ENCODE measurements at regions not wholly inside any gene's neighbourhood (a gene's known extent, or its start where the extent isn't known, plus 50 kb on each side); places are given as distances from the start of the nearest gene placed in this dataset.

DNA sequence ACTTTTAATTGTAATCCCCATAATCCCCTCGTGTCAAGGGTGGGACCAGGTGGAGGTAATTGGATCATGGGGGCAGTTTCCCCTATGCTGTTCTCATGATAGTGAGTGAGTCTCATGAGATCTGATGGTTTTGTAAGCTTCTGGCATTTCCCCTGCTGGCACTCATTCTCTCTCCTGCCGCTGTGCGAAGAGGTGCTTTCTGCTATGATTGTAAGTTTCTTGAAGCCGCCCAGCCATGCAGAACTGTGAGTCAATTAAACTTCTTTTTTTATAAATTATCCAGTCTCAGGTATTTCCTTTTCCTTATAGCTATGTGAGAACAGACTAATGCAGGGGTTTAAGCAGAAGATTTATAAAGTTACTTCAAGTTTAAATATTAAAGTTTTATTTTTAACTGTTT, 655.2 kb downstream of the EPHA4 start:
- H3K27ac ChIP-seq (ENCODE audit: low read depth) = no peak overlapping the region
- no peaks in the 10 kb centered on the region for H3K36me3 ChIP-seq (ENCODE audit: insufficient read depth)
- no peak overlapping the region for H3K4me3 ChIP-seq (ENCODE audit: low read depth, low read length)
- 96% methylated on average over 4 of the region's 4 CpGs for WGBS
- H3K4me1 ChIP-seq (ENCODE audit: insufficient read depth) = no peaks in the 10 kb centered on the region
- DNase-seq (ENCODE audit: extremely low spot score) = no peak

DNA sequence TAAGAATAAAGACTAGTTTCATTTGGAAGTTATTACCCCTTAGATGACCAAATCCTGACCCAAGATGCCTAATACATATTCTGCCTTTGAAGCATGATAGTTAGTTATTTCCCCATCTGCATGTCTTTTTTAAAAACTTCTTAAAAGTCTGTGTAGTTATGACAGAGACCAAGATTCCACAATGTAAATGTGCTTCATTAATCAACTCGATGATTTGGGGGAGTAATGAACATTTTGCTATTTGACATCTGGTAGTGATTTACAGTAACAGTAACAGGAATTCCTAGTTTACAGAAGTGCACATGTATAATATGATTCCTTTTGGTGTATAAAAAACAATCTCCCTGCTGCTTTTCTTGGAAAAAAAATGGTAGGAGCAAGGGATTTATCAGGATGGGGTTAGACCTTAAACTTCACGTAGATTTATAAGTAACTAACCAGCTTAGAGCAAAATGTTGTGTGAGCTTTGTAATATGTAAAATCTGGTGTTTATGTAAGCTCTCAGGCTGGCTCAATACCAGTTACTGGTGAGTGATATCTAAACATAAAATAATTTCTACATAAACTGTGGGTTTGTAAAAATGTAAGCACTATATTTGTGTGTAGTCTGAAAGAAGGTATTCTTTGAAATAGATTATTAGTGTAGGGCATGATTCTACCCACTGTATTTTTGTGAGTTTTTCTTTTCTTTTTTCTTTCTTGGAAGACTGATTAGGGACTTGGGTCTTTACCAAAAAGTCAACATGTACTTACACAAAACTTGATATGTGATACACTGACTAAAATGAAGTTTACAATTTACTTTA, 641.6 kb downstream of the EPHA4 start:
- H3K27ac ChIP-seq (ENCODE audit: low read depth) = no peak overlapping the region
- H3K36me3 ChIP-seq (ENCODE audit: insufficient read depth) = no peaks in the 10 kb centered on the region
- 27% methylated on average over 2 of the region's 2 CpGs for WGBS
- H3K4me1 ChIP-seq (ENCODE audit: insufficient read depth) = no peaks in the 10 kb centered on the region
- no peak for DNase-seq (ENCODE audit: extremely low spot score)
- H3K4me3 ChIP-seq (ENCODE audit: low read depth, low read length) = no peak overlapping the region

DNA sequence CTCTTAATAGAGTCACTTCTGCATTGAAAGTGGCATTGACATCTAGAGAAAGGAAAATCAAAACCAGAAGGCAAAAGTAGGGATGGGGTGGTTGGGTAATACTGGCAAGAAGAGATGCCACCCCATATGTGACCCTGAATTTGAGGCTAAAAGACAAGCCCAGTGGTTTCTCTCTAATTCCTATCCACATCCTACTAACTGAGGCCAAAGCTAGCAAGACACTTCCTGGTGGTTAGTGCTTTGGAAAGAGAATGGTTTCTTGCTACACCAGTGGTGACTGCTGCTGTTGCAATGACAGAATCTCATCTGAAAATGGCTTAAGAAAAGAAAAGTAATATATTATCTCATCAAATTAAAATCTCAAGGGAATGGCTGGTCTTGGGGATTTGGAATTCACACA, 640.6 kb downstream of the EPHA4 start:
- H3K36me3 ChIP-seq (ENCODE audit: insufficient read depth) = no peaks in the 10 kb centered on the region
- no peak for DNase-seq (ENCODE audit: extremely low spot score)
- no peak overlapping the region for H3K27ac ChIP-seq (ENCODE audit: low read depth)
- H3K4me1 ChIP-seq (ENCODE audit: insufficient read depth) = no peaks in the 10 kb centered on the region
- H3K4me3 ChIP-seq (ENCODE audit: low read depth, low read length) = no peak overlapping the region

DNA sequence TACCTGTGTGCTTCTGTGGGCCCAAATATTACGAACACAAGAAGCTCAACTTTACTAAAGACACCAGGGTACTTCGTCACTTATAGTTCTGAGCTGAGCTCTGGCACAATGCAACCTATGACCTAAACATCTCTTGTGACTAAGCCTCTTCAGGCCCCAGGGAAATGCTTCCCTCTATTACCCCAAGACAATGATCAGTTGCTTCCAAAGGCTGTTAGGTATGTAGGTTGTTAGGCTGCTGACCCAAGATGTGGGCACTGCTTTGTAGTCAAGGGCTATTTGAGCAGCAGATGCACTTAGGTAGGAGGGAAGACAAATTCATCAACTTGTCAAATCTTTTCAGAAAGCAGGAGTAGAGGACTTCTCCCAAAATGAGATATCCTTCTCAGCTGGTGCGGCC, 640.1 kb downstream of the EPHA4 start:
- no peak for DNase-seq (ENCODE audit: extremely low spot score)
- no peaks in the 10 kb centered on the region for H3K4me1 ChIP-seq (ENCODE audit: insufficient read depth)
- no peak overlapping the region for H3K4me3 ChIP-seq (ENCODE audit: low read depth, low read length)
- H3K27ac ChIP-seq (ENCODE audit: low read depth) = no peak overlapping the region
- H3K36me3 ChIP-seq (ENCODE audit: insufficient read depth) = no peaks in the 10 kb centered on the region
- 98% methylated on average over 3 of the region's 3 CpGs for WGBS

DNA sequence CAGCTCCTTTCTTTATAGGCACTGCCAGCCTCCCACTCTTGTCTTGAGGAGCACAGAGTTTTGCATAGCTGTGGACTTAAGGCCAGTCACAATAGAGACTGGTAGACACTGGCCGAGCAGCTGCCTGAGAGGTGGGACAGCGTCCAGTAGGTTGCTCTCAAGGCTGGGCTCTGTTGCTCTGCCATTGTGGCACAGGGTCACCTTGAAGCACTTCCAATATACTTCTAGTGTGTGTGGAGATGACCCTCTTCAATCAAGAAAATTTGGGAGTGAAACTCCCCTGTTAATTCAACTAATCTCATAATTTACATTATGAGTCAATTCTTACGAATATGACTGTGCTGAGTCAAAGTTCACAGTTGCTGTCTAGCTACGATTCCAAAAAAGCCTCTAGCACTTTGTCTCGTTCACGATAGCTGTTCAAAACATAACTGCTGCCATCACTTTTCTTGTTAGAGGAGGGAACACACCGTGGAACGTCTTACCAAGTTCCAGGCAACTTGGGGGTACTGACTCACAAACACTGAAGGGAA, 636.2 kb downstream of the EPHA4 start:
- no peak for DNase-seq (ENCODE audit: extremely low spot score)
- Histone ChIP-seq H3K4me3 (ENCODE audit: low read depth, low read length) (no peak overlapping the region), H3K27ac (ENCODE audit: low read depth) (no peak overlapping the region), H3K4me1 (ENCODE audit: insufficient read depth) (no peaks in the 10 kb centered on the region), H3K36me3 (ENCODE audit: insufficient read depth) (no peaks in the 10 kb centered on the region)
- 91% methylated on average over 8 of the region's 8 CpGs for WGBS

- DNase-seq (ENCODE audit: extremely low spot score) = no peak
- H3K4me3 ChIP-seq (ENCODE audit: low read depth, low read length) = no peak overlapping the region
- 87% methylated on average over 4 of the region's 4 CpGs for WGBS
- no peaks in the 10 kb centered on the region for H3K4me1 ChIP-seq (ENCODE audit: insufficient read depth)
- H3K36me3 ChIP-seq (ENCODE audit: insufficient read depth) = no peaks in the 10 kb centered on the region
- no peak overlapping the region for H3K27ac ChIP-seq (ENCODE audit: low read depth)
These were observed 635.4 kb downstream of the EPHA4 start for GRCh38 chr2:220936641-220937197.

DNA sequence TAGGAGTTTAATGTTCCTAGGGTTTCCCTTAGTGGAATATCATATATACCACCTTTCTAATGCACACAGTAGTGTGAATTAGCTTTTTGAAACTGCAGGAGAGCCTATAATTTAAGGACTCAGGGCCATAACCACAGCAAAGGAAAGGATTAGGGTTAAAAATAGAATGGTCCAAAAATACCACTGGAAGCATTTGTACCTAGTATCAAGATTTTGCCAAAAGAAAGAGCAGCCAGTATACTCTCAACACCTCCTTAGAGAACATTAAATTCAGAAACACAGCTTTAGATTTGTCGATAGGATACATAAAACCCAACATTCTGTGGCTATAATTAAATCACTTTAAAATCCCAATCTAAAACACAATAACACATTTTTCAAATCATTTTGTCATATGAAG, 634.9 kb downstream of the EPHA4 start:
- Histone ChIP-seq H3K4me3 (ENCODE audit: low read depth, low read length) (no peak overlapping the region), H3K4me1 (ENCODE audit: insufficient read depth) (no peaks in the 10 kb centered on the region), H3K27ac (ENCODE audit: low read depth) (no peak overlapping the region), H3K36me3 (ENCODE audit: insufficient read depth) (no peaks in the 10 kb centered on the region)
- DNase-seq (ENCODE audit: extremely low spot score) = no peak
- WGBS = 35% methylated on average over 1 of the region's 1 CpG

DNA sequence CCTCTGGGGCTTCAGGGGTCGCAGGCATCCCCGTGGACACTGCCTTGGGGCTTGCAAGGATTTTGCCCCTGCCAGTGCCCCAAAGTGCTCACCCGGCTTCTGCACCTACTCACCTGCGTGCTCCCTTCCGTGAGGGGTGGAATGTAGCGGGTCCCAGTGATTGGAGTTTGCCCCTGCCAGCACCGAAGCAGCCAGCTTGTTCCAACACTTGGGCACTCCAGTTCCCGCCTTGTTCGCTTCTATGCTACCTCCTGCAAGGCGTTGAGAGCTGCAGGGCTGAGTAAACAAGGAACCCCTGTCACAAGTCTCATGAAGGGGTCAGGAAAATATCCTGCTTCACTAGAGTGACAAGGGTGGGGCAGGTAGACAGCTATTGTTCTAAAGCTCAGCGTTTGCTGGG, 631.5 kb downstream of the EPHA4 start:
- 89% methylated on average over 11 of the region's 11 CpGs for WGBS
- no peak for DNase-seq (ENCODE audit: extremely low spot score)
- H3K4me1 ChIP-seq (ENCODE audit: insufficient read depth) = no peaks in the 10 kb centered on the region
- H3K4me3 ChIP-seq (ENCODE audit: low read depth, low read length) = no peak overlapping the region
- no peaks in the 10 kb centered on the region for H3K36me3 ChIP-seq (ENCODE audit: insufficient read depth)
- no peak overlapping the region for H3K27ac ChIP-seq (ENCODE audit: low read depth)

DNA sequence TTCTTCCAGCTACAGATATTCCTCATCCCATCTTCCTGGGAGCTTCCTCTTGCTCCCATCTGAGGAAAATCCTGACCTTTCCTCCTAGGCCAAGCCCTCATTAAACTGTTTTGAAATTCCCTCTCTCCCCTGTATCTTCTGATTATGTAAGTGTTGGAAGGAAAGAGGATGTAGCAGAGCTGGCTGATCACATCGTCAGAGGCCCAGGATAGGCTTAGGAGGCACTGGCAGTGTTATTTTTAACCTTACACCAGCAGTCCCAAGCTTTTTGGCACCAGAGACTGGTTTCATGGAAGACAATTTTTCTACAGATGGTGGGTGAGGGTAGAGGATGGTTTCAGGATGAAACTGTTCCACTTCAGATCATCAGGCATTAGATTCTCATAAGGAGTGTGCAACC, 630.4 kb downstream of the EPHA4 start:
- WGBS = 67% methylated on average over 1 of the region's 1 CpG

DNA sequence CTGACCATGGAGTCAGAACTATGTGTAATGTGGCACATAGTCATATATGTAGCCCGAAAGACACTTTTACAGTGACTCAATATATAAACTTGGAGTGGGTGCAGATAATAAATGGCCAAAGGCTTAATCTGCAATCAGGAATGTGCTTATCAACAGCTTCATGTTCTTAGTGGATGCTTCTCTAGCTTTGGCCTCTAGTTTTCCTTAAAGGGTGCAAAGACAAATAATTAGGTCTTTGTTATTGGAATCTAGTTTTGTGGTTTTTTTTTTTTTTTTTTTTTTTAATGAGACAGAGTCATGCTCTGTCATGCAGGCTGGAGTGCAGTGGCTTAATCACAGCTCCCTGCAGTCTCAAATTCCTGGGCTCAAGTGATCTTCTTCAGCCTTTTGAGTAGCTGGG, 625.6 kb downstream of the EPHA4 start:
- Histone ChIP-seq H3K4me3 (ENCODE audit: low read depth, low read length) (no peak overlapping the region), H3K4me1 (ENCODE audit: insufficient read depth) (no peaks in the 10 kb centered on the region), H3K36me3 (ENCODE audit: insufficient read depth) (no peaks in the 10 kb centered on the region), H3K27ac (ENCODE audit: low read depth) (no peak overlapping the region)
- WGBS = 68% methylated on average over 1 of the region's 1 CpG
- DNase-seq (ENCODE audit: extremely low spot score) = no peak

More for the DNA sequence above, 630.4 kb downstream of the EPHA4 start:
- H3K4me3 ChIP-seq (ENCODE audit: low read depth, low read length) = no peak overlapping the region
- H3K36me3 ChIP-seq (ENCODE audit: insufficient read depth) = no peaks in the 10 kb centered on the region
- no peak for DNase-seq (ENCODE audit: extremely low spot score)
- H3K4me1 ChIP-seq (ENCODE audit: insufficient read depth) = no peaks in the 10 kb centered on the region
- no peak overlapping the region for H3K27ac ChIP-seq (ENCODE audit: low read depth)

- WGBS = 92% methylated on average over 4 of the region's 4 CpGs
- H3K4me3 ChIP-seq (ENCODE audit: low read depth, low read length) = no peak overlapping the region
- no peaks in the 10 kb centered on the region for H3K4me1 ChIP-seq (ENCODE audit: insufficient read depth)
- no peak overlapping the region for H3K27ac ChIP-seq (ENCODE audit: low read depth)
- DNase-seq (ENCODE audit: extremely low spot score) = no peak
- H3K36me3 ChIP-seq (ENCODE audit: insufficient read depth) = no peaks in the 10 kb centered on the region
These were observed 623.5 kb downstream of the EPHA4 start for GRCh38 chr2:220948579-220948978.

- no peak overlapping the region for H3K4me3 ChIP-seq (ENCODE audit: low read depth, low read length)
- DNase-seq (ENCODE audit: extremely low spot score) = no peak
- no peaks in the 10 kb centered on the region for H3K4me1 ChIP-seq (ENCODE audit: insufficient read depth)
- H3K27ac ChIP-seq (ENCODE audit: low read depth) = no peak overlapping the region
- WGBS = 90% methylated on average over 3 of the region's 3 CpGs
- H3K36me3 ChIP-seq (ENCODE audit: insufficient read depth) = no peaks in the 10 kb centered on the region
These were observed 622.6 kb downstream of the EPHA4 start for GRCh38 chr2:220949466-220949865.

DNA sequence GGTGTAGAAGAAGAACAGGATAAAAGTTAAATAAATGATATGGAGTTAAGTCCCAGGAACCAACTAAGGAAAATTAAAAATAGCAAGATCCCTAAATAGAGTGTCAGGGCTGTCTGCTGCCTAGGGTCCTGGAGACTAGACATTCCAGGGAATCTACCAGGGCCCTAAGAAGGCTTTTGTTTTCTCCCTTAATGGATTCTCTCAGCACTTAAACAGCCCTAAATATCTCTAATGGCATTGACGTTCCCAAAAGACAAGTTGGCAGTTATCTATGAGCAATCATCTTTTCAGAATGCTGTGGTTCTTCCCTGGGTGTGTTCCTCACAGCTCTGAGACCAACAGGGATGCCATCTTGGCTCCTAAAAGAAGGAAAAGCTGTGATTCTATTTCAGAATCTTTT, 616.3 kb downstream of the EPHA4 start:
- no peak for DNase-seq (ENCODE audit: extremely low spot score)
- 47% methylated on average over 1 of the region's 1 CpG for WGBS
- H3K36me3 ChIP-seq (ENCODE audit: insufficient read depth) = no peaks in the 10 kb centered on the region
- no peak overlapping the region for H3K4me3 ChIP-seq (ENCODE audit: low read depth, low read length)
- H3K27ac ChIP-seq (ENCODE audit: low read depth) = no peak overlapping the region
- no peaks in the 10 kb centered on the region for H3K4me1 ChIP-seq (ENCODE audit: insufficient read depth)

DNA sequence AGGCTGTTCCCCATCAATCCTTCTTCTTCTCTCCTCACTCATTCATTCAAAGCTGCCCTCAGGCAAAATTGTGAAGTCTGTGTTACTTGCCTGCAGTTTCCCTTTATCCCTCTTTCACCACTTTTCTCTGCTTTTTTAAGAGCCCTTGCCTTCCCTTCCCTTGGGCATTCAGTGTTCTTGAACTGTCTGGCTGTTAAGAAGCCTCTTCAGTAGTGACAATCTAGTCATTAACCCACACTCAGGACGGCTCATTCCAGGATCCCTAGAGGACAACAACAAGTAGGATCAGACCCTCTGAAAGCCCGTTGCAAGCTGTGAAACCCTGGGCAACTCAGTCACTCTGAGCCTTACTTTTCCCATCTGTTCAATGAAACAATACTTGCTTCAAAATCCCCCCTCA, 615.7 kb downstream of the EPHA4 start:
- H3K4me1 ChIP-seq (ENCODE audit: insufficient read depth) = no peaks in the 10 kb centered on the region
- H3K27ac ChIP-seq (ENCODE audit: low read depth) = no peak overlapping the region
- 83% methylated on average over 2 of the region's 2 CpGs for WGBS

More for the DNA sequence above, 615.7 kb downstream of the EPHA4 start:
- DNase-seq (ENCODE audit: extremely low spot score) = no peak
- no peak overlapping the region for H3K4me3 ChIP-seq (ENCODE audit: low read depth, low read length)
- H3K36me3 ChIP-seq (ENCODE audit: insufficient read depth) = no peaks in the 10 kb centered on the region
